GM21576 (cell line): ENCODE measurements at regions not wholly inside any gene's neighbourhood (a gene's known extent, or its start where the extent isn't known, plus 50 kb on each side); places are given as distances from the start of the nearest gene placed in this dataset.
"Not testable (repeated sequence)": the region's sequence is repeated elsewhere in the genome, so short reads cannot be mapped to it uniquely, and the experiment has no call there.

Experiments used
- ATAC-seq: cut with Tn5 transposase; IDR thresholded peaks from one replicate; pipeline ENCODE4 v1.9.1; 2021; ENCODE audit warnings: mild to moderate bottlenecking, moderate library complexity; ENCODE audit not compliant: unreplicated experiment

GRCh38 chr20:48411919-48412522 is 415.8 kb downstream of the PREX1 start:
- no peak for ATAC-seq

GRCh38 chr20:48411245-48411644 is 416.6 kb downstream of the PREX1 start:
- no peak for ATAC-seq

DNA sequence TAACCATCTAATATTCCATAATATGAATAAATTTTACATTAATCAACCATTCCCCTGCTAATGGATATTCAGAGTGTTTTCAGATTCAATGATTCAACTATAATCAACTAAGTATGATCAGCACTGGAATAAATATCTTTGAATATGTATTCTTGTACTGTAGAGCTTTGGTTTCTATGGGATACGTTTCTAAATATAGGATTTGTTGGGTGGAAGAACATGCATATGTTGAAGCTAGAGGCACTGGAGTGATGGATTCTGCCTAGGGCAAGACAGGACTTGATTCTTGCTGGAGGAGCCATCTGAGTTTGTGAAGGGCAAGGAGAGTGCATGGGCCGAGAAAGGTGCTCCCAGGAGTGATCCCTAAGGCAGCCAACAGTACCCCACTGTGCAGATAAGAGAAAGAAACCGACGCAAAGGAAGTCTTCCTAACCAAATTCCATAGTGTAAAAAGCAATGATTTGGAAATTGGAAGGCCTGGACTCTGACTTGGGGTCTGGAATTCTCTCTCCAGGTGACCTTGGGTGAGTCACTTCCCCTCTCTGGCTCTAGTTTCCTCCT is 418.7 kb downstream of the PREX1 start:
- ATAC-seq, result no peak

DNA sequence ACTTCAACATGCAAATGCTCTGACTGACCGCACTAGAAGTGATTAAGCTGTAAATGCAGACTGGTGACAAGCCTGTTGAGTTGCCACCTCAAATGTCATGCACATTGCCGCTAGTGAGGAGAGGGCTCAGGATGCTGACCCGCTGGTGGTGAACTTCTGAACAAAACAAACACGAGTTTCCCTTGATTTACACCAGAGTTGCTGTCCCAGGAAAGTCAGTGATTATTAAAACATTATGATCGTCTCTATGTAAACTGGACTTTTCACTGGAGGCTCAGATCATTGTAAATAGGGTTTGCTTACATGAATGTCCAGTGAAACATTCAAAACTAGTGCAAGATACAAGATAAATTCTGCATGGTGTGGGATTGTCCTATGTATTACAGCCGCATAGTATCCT is 420.1 kb downstream of the PREX1 start:
- ATAC-seq, result no peak

DNA sequence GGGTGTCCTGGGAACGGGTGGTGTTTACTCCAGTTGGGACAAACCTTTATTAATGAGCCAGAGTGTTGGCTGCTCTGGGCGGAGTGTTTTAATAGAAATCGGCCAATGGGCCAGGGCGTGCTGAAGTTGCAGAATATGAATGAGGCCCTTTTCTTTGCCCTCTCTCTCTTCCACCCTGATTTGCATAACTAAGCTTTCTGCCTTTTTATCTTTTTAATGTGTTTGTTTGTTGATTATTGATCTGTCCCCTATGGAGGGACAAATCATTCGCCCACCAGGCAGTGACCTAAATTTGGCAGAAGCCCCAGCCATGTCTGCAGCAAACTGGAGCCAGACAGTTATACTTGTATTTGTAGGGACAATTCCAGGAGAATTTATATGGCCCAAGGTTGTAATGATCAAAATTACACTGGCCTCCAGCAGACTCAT is 420.9 kb downstream of the PREX1 start:
- no peak for ATAC-seq

GRCh38 chr20:48406498-48406897 is 421.3 kb downstream of the PREX1 start:
- no peak for ATAC-seq

DNA sequence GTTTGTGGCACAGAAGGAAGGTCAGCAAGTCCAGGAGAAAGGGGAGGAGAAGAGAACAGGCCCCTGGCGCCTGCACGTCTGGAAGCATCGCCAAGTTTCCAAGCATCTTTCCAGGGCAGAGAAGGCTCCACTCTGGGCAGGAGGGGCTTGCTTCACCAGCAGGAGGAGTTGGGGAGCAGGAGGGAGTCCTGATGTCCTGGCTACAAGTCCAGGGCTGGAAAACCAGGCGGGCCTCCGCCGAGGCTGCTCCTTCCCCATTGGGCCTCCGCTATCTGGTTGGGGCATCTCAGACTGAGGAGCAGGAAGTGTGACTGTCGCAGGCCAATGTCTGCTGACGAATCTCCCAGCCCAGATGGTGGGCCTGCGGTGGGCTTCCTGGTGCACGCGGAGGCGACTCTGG is 421.9 kb downstream of the PREX1 start:
- no peak for ATAC-seq

- ATAC-seq, result no peak
Observed at GRCh38 chr20:48404598-48404997, 423.2 kb downstream of the PREX1 start.

- ATAC-seq, result no peak
Observed at GRCh38 chr20:48403167-48403761, 424.5 kb downstream of the PREX1 start.

DNA sequence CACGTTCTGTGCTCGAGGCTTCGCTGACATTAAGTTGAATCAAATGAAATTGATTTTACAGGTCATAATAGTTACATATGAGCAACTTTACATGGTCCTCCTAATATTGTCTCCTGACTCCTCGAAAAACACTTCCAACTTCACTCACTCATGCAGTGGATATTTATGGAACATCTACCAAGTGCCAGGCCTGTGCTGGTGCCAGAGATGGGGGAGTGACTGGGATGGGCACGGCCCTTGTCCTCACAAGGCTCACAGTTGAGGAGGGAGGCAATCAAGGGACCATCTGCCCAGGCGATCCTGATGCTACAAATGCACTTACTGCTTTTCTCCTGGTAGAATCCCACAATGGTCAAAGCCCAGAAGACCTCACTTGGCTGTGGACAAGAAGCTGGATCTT is 426.4 kb downstream of the PREX1 start:
- no peak for ATAC-seq

DNA sequence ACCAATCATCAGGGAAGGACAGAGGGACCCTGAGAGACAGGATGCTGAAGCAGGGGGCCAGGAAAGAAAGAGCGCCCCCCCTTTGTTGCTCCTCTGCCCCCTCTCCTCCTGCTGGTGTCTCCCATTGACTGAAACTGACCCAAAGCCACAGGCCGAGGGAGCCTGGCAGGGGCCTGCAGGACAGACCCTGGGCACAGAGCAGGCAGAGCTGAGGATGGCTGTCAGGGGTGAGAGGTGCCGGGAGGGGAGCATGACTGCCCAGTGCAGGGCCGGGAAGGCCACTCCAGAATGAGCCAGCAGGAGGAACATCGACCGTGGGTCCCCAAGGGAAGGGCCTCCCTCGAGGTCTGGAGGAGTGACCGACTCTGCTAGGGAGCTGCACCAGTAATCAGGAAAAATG is 427.8 kb downstream of the PREX1 start:
- ATAC-seq, result no peak

GRCh38 chr20:48398506-48399449 is 429.0 kb downstream of the PREX1 start:
- no peak for ATAC-seq

- not testable (repeated sequence) for ATAC-seq
Observed at GRCh38 chr20:48396981-48397861, 430.6 kb downstream of the PREX1 start.

GRCh38 chr20:48395816-48396546 is 431.8 kb downstream of the PREX1 start:
- no peak for ATAC-seq

GRCh38 chr20:48394415-48395081 is 433.3 kb downstream of the PREX1 start:
- ATAC-seq, result no peak

- no peak for ATAC-seq
Observed at GRCh38 chr20:48393737-48394314, 434.0 kb downstream of the PREX1 start.

DNA sequence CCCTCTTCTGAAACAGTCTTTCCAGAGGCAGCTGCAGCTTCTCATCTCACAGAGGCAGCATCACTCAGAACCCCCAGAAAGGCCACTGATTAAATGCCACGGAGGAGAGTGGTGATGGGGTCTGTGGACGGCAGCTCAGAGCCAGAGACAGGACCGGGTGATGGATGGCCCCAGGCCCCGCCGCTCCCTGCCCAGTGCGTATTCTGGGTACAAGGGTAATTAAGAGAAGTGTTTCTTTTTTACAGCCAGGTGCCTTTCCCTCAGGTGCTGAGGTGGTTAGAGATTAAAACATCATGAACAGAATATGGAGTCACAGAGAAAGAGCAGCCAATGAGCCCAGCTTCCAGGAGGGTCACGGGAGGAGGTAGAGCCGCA is 434.5 kb downstream of the PREX1 start:
- ATAC-seq, result no peak

- ATAC-seq, result no peak
Observed at GRCh38 chr20:48392407-48393310, 435.1 kb downstream of the PREX1 start.
